Neural cell (in vitro differentiated cells): ENCODE measurements at regions not wholly inside any gene's neighbourhood (a gene's known extent, or its start where the extent isn't known, plus 50 kb on each side); places are given as distances from the start of the nearest gene placed in this dataset.

Source experiments
- H2AFZ ChIP-seq: fragments of 200-600, 300-800 bp; sonication (generic), shearing (Covaris generic); 2 replicates; pipeline ENCODE4 v1.6.0; 2014; ENCODE audit warnings: low read depth, mild to moderate bottlenecking, antibody characterized with exemption, low read length, moderate library complexity
- H3F3A ChIP-seq: fragments of 200-600 bp; shearing (Covaris generic); 2 replicates; pipeline ENCODE4 v1.6.1; 2016; ENCODE audit warnings: mild to moderate bottlenecking, moderate library complexity, mixed read lengths, antibody characterized with exemption, low read length; ENCODE audit not compliant: insufficient read depth, poor library complexity, severe bottlenecking
- H3K27ac ChIP-seq: fragments of 200-600, 300-800 bp; sonication (generic), shearing (Covaris generic); 2 replicates; pipeline ENCODE4 v1.5.1; 2014; ENCODE audit warnings: mild to moderate bottlenecking, low read length, moderate library complexity
- H3K27me3 ChIP-seq: fragments of 300-800, 200-600 bp; sonication (generic), shearing (Covaris generic); 2 replicates; pipeline ENCODE4 v1.6.0; 2014; ENCODE audit warnings: mild to moderate bottlenecking, low read depth, low read length, moderate library complexity; ENCODE audit not compliant: insufficient read depth
- H3K36me3 ChIP-seq: fragments of 300-800, 200-600 bp; sonication (generic), shearing (Covaris generic); 2 replicates; pipeline ENCODE4 v1.5.1; 2014; ENCODE audit warnings: mild to moderate bottlenecking, antibody characterized with exemption, low read length, moderate library complexity; ENCODE audit not compliant: insufficient read depth
- H3K4me2 ChIP-seq: fragments of 300-800, 200-600 bp; sonication (generic), shearing (Covaris generic); 2 replicates; pipeline ENCODE4 v1.6.0; 2014; ENCODE audit warnings: mild to moderate bottlenecking, low read length
- H3K4me3 ChIP-seq: fragments of 300-800, 200-600 bp; sonication (generic), shearing (Covaris generic); 2 replicates; pipeline ENCODE4 v1.5.1; 2014; ENCODE audit warnings: mild to moderate bottlenecking, low read length, moderate library complexity
- H3K79me2 ChIP-seq: fragments of 200-600 bp; shearing (Covaris generic); replicated peaks from 2 replicates; pipeline ENCODE4 v1.6.0; 2014; ENCODE audit warnings: mild to moderate bottlenecking, low read length, moderate library complexity; ENCODE audit not compliant: insufficient read depth
- H3K9ac ChIP-seq: fragments of 300-800, 200-600 bp; sonication (generic), shearing (Covaris generic); 2 replicates; pipeline ENCODE4 v1.6.1; 2016; ENCODE audit warnings: mild to moderate bottlenecking, low read length, mixed read lengths
- H3K9me2 ChIP-seq: fragments of 200-600 bp; shearing (Covaris generic); 2 replicates; pipeline ENCODE4 v1.6.1; 2016; ENCODE audit warnings: mild to moderate bottlenecking, low read length, mixed read lengths; ENCODE audit not compliant: insufficient read depth
- H3K9me3 ChIP-seq: fragments of 200-600, 300-800 bp; sonication (generic), shearing (Covaris generic); 2 replicates; pipeline ENCODE4 v1.6.1; 2016; ENCODE audit warnings: mild to moderate bottlenecking, mixed run types, low read length, moderate library complexity, mixed read lengths
- H4K20me1 ChIP-seq: fragments of 200-600 bp; shearing (Covaris generic); 2 replicates; pipeline ENCODE4 v1.6.1; 2016; ENCODE audit warnings: mild to moderate bottlenecking, mixed run types; ENCODE audit not compliant: insufficient read depth
- CTCF ChIP-seq: fragments of 450-650 bp; IDR thresholded peaks from 2 replicates; pipeline ENCODE4 v1.5.1; 2014; ENCODE audit warnings: antibody characterized with exemption, mild to moderate bottlenecking, moderate library complexity; ENCODE audit not compliant: poor library complexity, severe bottlenecking
- EP300 ChIP-seq: fragments of 450-650 bp; conservative IDR thresholded peaks from 2 replicates; pipeline ENCODE4 v1.6.1; 2014; ENCODE audit warnings: antibody characterized with exemption, mild to moderate bottlenecking, moderate library complexity; ENCODE audit not compliant: poor library complexity, severe bottlenecking
- EZH2 ChIP-seq: fragments of 200-600, 300-800 bp; shearing (Covaris generic), sonication (generic); IDR thresholded peaks from 2 replicates; pipeline ENCODE4 v1.6.1; 2014; ENCODE audit warnings: antibody characterized with exemption, low read length, borderline replicate concordance, mild to moderate bottlenecking; ENCODE audit not compliant: insufficient read depth, poor library complexity, severe bottlenecking
- MXI1 ChIP-seq: fragments of 450-650 bp; conservative IDR thresholded peaks from 2 replicates; pipeline ENCODE4 v1.6.1; 2014; ENCODE audit warnings: antibody characterized with exemption, mild to moderate bottlenecking; ENCODE audit not compliant: poor library complexity, severe bottlenecking
- POLR2AphosphoS5 ChIP-seq: IDR thresholded peaks from 2 replicates; pipeline ENCODE4 v1.6.1; 2012
- RAD21 ChIP-seq: fragments of 450-650 bp; conservative IDR thresholded peaks from 2 replicates; pipeline ENCODE4 v1.6.1; 2014; ENCODE audit warnings: antibody characterized with exemption, mild to moderate bottlenecking, moderate library complexity
- REST ChIP-seq: IDR thresholded peaks from 2 replicates; pipeline ENCODE4 v1.6.1; 2012; ENCODE audit warnings: borderline replicate concordance
- SMC3 ChIP-seq: fragments of 450-650 bp; conservative IDR thresholded peaks from 2 replicates; pipeline ENCODE4 v1.6.1; 2014; ENCODE audit warnings: antibody characterized with exemption, mild to moderate bottlenecking, moderate library complexity; ENCODE audit not compliant: poor library complexity
- TAF1 ChIP-seq: IDR thresholded peaks from 2 replicates; pipeline ENCODE4 v1.6.1; 2012; ENCODE audit warnings: low read depth

GRCh38 chr3:127056281-127056680 lies 73.4 kb downstream of the PLXNA1 start:
- Histone ChIP-seq H3K4me3 (no peak overlapping the region), H3K36me3 (no peaks in the 10 kb centered on the region), H3K9ac (no peak overlapping the region), H3K9me3 (no peaks in the 10 kb centered on the region), H3K79me2 (no peaks in the 10 kb centered on the region), H3K27me3 (no peaks in the 10 kb centered on the region), H3K9me2 (no peaks in the 10 kb centered on the region), H4K20me1 (no peaks in the 10 kb centered on the region), H3K27ac (no peak overlapping the region), H3K4me2 (no peak overlapping the region), H3F3A (no peaks in the 10 kb centered on the region), H2AFZ (no peak overlapping the region)
- TF ChIP-seq MXI1 (no peak), EZH2 (no peak), POLR2AphosphoS5 (no peak), TAF1 (no peak), CTCF (no peak), REST (no peak), EP300 (no peak), SMC3 (no peak), RAD21 (no peak)

GRCh38 chr3:127056976-127057375 lies 74.1 kb downstream of the PLXNA1 start:
- H3K9ac ChIP-seq, result no peak overlapping the region
- no peaks in the 10 kb centered on the region for H3K79me2 ChIP-seq
- H3K36me3 ChIP-seq, result no peaks in the 10 kb centered on the region
- H4K20me1 ChIP-seq, result no peaks in the 10 kb centered on the region
- no peaks in the 10 kb centered on the region for H3K9me2 ChIP-seq
- no peak for TF ChIP-seq MXI1
- TF ChIP-seq POLR2AphosphoS5, result no peak
- TF ChIP-seq SMC3, result no peak
- no peak overlapping the region for H3K27ac ChIP-seq
- H3K4me2 ChIP-seq, result no peak overlapping the region
- no peaks in the 10 kb centered on the region for H3K9me3 ChIP-seq
- H2AFZ ChIP-seq, result no peak overlapping the region
- no peaks in the 10 kb centered on the region for H3K27me3 ChIP-seq
- H3F3A ChIP-seq, result no peaks in the 10 kb centered on the region
- H3K4me3 ChIP-seq, result no peak overlapping the region

GRCh38 chr3:127059072-127059471 lies 76.2 kb downstream of the PLXNA1 start:
- no peaks in the 10 kb centered on the region for H3K36me3 ChIP-seq
- no peak for TF ChIP-seq RAD21
- no peak for TF ChIP-seq REST
- no peak for TF ChIP-seq POLR2AphosphoS5
- TF ChIP-seq EP300, result no peak
- no peak for TF ChIP-seq TAF1
- no peak for TF ChIP-seq SMC3
- no peak for TF ChIP-seq EZH2
- TF ChIP-seq CTCF, result no peak
- TF ChIP-seq MXI1, result no peak
- no peaks in the 10 kb centered on the region for H3K9me2 ChIP-seq
- no peaks in the 10 kb centered on the region for H3F3A ChIP-seq
- H3K79me2 ChIP-seq, result no peaks in the 10 kb centered on the region
- no peaks in the 10 kb centered on the region for H3K27me3 ChIP-seq
- no peak overlapping the region for H2AFZ ChIP-seq
- H4K20me1 ChIP-seq, result no peaks in the 10 kb centered on the region
- no peak overlapping the region for H3K4me3 ChIP-seq
- H3K9me3 ChIP-seq, result no peaks in the 10 kb centered on the region
- no peak overlapping the region for H3K9ac ChIP-seq
- H3K27ac ChIP-seq, result no peak overlapping the region
- H3K4me2 ChIP-seq, result no peak overlapping the region
